Fibroblast of mammary gland (primary cell): ENCODE measurements at regions not wholly inside any gene's neighbourhood (a gene's known extent, or its start where the extent isn't known, plus 50 kb on each side); places are given as distances from the start of the nearest gene placed in this dataset.

ENCODE experiments used
- DNase-seq: peaks from one replicate; pipeline ENCODE4 v3.0.0-alpha.2; 2010; ENCODE audit warnings: low read depth
- H3K4me3 ChIP-seq: 2 replicates; pipeline ENCODE4 v1.5.1; 2011; ENCODE audit warnings: low read depth, mild to moderate bottlenecking, low read length, moderate library complexity; ENCODE audit not compliant: control insufficient read depth
- TF ChIP-seq, protein P1 (sequence below): conservative IDR thresholded peaks from 2 replicates; pipeline ENCODE4 v1.5.1; 2011; ENCODE audit warnings: low read depth, low read length, inconsistent platforms; ENCODE audit not compliant: control insufficient read depth, insufficient read depth

- no peak for DNase-seq
- no peak overlapping the region for H3K4me3 ChIP-seq
- TF ChIP-seq, protein P1, sequence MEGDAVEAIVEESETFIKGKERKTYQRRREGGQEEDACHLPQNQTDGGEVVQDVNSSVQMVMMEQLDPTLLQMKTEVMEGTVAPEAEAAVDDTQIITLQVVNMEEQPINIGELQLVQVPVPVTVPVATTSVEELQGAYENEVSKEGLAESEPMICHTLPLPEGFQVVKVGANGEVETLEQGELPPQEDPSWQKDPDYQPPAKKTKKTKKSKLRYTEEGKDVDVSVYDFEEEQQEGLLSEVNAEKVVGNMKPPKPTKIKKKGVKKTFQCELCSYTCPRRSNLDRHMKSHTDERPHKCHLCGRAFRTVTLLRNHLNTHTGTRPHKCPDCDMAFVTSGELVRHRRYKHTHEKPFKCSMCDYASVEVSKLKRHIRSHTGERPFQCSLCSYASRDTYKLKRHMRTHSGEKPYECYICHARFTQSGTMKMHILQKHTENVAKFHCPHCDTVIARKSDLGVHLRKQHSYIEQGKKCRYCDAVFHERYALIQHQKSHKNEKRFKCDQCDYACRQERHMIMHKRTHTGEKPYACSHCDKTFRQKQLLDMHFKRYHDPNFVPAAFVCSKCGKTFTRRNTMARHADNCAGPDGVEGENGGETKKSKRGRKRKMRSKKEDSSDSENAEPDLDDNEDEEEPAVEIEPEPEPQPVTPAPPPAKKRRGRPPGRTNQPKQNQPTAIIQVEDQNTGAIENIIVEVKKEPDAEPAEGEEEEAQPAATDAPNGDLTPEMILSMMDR = no peak
Measured at GRCh38 chr12:97005174-97005573, 98.1 kb downstream of the NEDD1 start.

- TF ChIP-seq, protein P1 = no peak
- DNase-seq = no peak
- no peak overlapping the region for H3K4me3 ChIP-seq
Measured at GRCh38 chr12:97005646-97006045, 98.6 kb downstream of the NEDD1 start.

- DNase-seq = no peak
- H3K4me3 ChIP-seq = no peak overlapping the region
- TF ChIP-seq, protein P1 = no peak
Measured at GRCh38 chr12:97006585-97006984, 99.5 kb downstream of the NEDD1 start.

DNA sequence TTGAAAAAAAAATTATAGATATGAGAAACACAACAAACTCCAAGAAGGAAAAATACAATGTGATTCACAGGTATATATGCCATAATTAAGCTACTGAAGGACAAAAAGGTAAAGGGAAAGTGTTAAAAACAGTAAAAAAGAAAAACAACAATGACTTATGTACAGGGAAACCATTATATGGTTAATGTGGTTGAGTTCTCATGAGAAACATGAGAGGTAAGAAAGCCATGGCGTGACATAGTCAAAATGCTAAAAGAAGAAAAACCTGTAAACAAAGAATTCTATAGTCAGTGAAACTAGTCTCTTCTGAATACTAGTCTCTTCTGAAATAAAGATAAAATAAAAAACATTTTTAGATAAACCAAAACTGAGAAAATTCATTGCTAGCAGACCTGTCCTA is 109.1 kb downstream of the NEDD1 start:
- DNase-seq = no peak
- no peak overlapping the region for H3K4me3 ChIP-seq
- TF ChIP-seq, protein P1 = no peak

DNA sequence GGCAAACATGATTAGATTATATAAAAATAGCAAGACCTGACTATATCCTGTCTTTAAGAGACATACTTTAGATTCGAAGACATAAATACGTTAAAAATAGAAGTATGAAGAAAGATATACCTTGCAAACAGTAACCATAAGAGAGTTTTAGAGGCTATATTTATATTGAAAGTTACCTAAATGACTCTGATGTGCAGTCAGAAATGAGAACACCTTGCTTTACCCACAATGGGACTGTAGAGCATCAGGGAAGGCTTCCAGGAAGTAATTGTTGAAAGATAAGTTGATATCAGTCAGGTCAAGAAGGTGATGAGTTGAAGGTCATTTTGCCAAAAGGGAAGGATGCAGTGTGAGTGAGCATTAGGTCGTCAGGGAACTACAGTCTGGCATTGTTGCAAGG is 110.2 kb downstream of the NEDD1 start:
- TF ChIP-seq, protein P1 = no peak
- no peak overlapping the region for H3K4me3 ChIP-seq
- no peak for DNase-seq

- TF ChIP-seq, protein P1 = no peak
- no peak overlapping the region for H3K4me3 ChIP-seq
- DNase-seq = no peak
Measured at GRCh38 chr12:97022536-97023230, 115.6 kb downstream of the NEDD1 start.

DNA sequence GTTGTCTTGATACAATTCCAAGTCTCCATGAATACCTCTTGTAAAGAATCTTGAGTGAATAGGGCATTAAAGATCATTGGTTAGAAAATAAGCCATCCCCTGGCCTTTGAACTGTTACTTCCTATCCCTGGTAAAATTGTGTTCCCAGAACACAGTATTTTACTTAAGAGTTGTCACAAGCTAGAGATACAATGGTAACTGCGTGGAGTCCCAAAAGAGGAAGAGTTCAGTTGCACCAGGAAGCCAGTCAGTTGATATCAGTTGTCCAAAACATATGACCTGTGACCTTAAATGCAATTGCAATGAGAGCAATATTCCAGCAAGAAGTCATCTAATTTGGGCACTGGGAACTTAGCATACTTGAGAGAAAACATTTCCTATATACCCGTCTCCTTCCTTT is 117.3 kb downstream of the NEDD1 start:
- TF ChIP-seq, protein P1 = no peak
- DNase-seq = no peak
- no peak overlapping the region for H3K4me3 ChIP-seq
